Endothelial cell of umbilical vein (primary cell): ENCODE measurements at regions not wholly inside any gene's neighbourhood (a gene's known extent, or its start where the extent isn't known, plus 50 kb on each side); places are given as distances from the start of the nearest gene placed in this dataset.

Source experiments
- BruUV-seq: library from RNA; stranded (reverse); fragments of 400-500 nt; replicated peaks from 2 replicates; lab custom pipeline; 2021; lab: Mats Ljungman, UMichigan
- CTCF ChIA-PET: fragments of 300-600, 350-600 bp; sonication (Branson Sonifier 250); formaldehyde crosslinking; loops from one replicate; lab custom pipeline; 2021; ENCODE audit warnings: antibody characterized with exemption, inconsistent platforms; lab: Charles Lee
- POLR2A ChIA-PET: fragments of 300-600, 350-600 bp; sonication (Branson Sonifier 250); formaldehyde crosslinking; loops from one replicate; lab custom pipeline; 2021; ENCODE audit warnings: antibody characterized with exemption, inconsistent platforms; lab: Charles Lee
- DNase-seq: peaks from one replicate; pipeline ENCODE4 v3.0.0-alpha.2; 2011; ENCODE audit warnings: low read depth, low spot score
- FAIRE-seq: peaks from 2 replicates; lab custom pipeline; 2011; peaks lifted over from hg19 to GRCh38; lab: Jason Lieb, UNC
- H2AFZ ChIP-seq: 2 replicates; pipeline ENCODE4 v1.6.0; 2012; ENCODE audit warnings: low read depth, low read length, control low read depth, inconsistent platforms
- H3K27ac ChIP-seq: 2 replicates; pipeline ENCODE4 v1.5.1; 2011; ENCODE audit warnings: low read depth, mild to moderate bottlenecking, control low read depth, low read length, moderate library complexity; ENCODE audit not compliant: insufficient read depth
- H3K27me3 ChIP-seq, 2 experiments: 2 replicates each; pipeline versions ENCODE4 v1.6.0 to v1.6.1; 2011; ENCODE audit warnings: low read length in 2 of 2, mixed read lengths in 1 of 2; ENCODE audit not compliant: control insufficient read depth in 2 of 2, insufficient read depth in 2 of 2
- H3K36me3 ChIP-seq, 2 experiments: 2 replicates in 1 of 2; 3 replicates in 1 of 2; pipeline ENCODE4 v1.5.1; 2011; ENCODE audit warnings: low read length in 2 of 2, mild to moderate bottlenecking in 1 of 2, moderate library complexity in 1 of 2; ENCODE audit not compliant: control insufficient read depth in 2 of 2, insufficient read depth in 2 of 2; ENCODE audit errors: extremely low read depth in 1 of 2
- H3K4me1 ChIP-seq: 3 replicates; pipeline ENCODE4 v1.5.1; 2011; ENCODE audit warnings: mild to moderate bottlenecking, low read length; ENCODE audit not compliant: control insufficient read depth, insufficient read depth; ENCODE audit errors: extremely low read depth
- H3K4me2 ChIP-seq: 2 replicates; pipeline ENCODE4 v1.6.1; 2011; ENCODE audit warnings: low read length, control low read depth, mixed read lengths; ENCODE audit not compliant: insufficient read depth
- H3K4me3 ChIP-seq, 3 experiments: fragments of 200-600 bp in 1 of 3; sonication (generic), shearing (Covaris generic) in 1 of 3; replicated peaks in 1 of 3; 2 replicates each; pipeline ENCODE4 v1.5.1; 2011 to 2016; ENCODE audit warnings: control low read depth in 3 of 3, low read length in 3 of 3, mild to moderate bottlenecking in 2 of 3, inconsistent platforms in 1 of 3, low read depth in 1 of 3, moderate library complexity in 1 of 3; ENCODE audit not compliant: insufficient read depth in 1 of 3
- H3K79me2 ChIP-seq: 2 replicates; pipeline ENCODE4 v1.6.0; 2012; ENCODE audit warnings: low read length, inconsistent platforms; ENCODE audit not compliant: control insufficient read depth, insufficient read depth
- H3K9ac ChIP-seq: replicated peaks from 2 replicates; pipeline ENCODE3; 2011; ENCODE audit warnings: low read length, control low read depth; ENCODE audit not compliant: insufficient read depth; ENCODE audit errors: extremely low read depth
- H3K9me1 ChIP-seq: replicated peaks from 3 replicates; pipeline ENCODE4 v1.6.0; 2011; ENCODE audit warnings: mild to moderate bottlenecking, low read length; ENCODE audit not compliant: control insufficient read depth, insufficient read depth; ENCODE audit errors: extremely low read depth
- H3K9me3 ChIP-seq: replicated peaks from 2 replicates; pipeline ENCODE4 v1.5.1; 2012; ENCODE audit warnings: low read length, inconsistent platforms; ENCODE audit not compliant: control insufficient read depth, insufficient read depth
- H4K20me1 ChIP-seq: replicated peaks from 2 replicates; pipeline ENCODE3; 2011; ENCODE audit warnings: mild to moderate bottlenecking, low read length; ENCODE audit not compliant: control insufficient read depth, insufficient read depth; ENCODE audit errors: extremely low read depth
- CTCF ChIP-seq, 2 donors: IDR thresholded peaks; 1 replicate in 1 of 2; 2 replicates in 1 of 2; pipeline ENCODE4 v1.5.1; 2011; ENCODE audit warnings: low read length in 2 of 2, mild to moderate bottlenecking in 2 of 2, moderate library complexity in 2 of 2, control low read depth in 1 of 2, inconsistent platforms in 1 of 2, low read depth in 1 of 2; ENCODE audit not compliant: insufficient read depth in 1 of 2; ENCODE audit errors: extremely low read depth in 1 of 2
- EZH2 ChIP-seq: IDR thresholded peaks from 2 replicates; pipeline ENCODE4 v1.6.1; 2012; ENCODE audit warnings: borderline replicate concordance, low read depth, mild to moderate bottlenecking, moderate library complexity, low read length, inconsistent platforms; ENCODE audit not compliant: severe bottlenecking
- FOS ChIP-seq: IDR thresholded peaks from 2 replicates; pipeline ENCODE4 v1.6.1; 2011; ENCODE audit warnings: mild to moderate bottlenecking, low read length, moderate library complexity, borderline replicate concordance; ENCODE audit not compliant: insufficient read depth
- GATA2 ChIP-seq: IDR thresholded peaks from 2 replicates; pipeline ENCODE4 v1.7.0; 2011; ENCODE audit warnings: low read depth, mild to moderate bottlenecking, moderate library complexity, mixed read lengths, low read length; ENCODE audit not compliant: insufficient read length, insufficient read depth
- JUN ChIP-seq: IDR thresholded peaks from 2 replicates; pipeline ENCODE4 v1.6.1; 2011; ENCODE audit warnings: borderline replicate concordance, low read depth; ENCODE audit not compliant: insufficient read length, insufficient read depth
- MAX ChIP-seq: IDR thresholded peaks from 2 replicates; pipeline ENCODE4 v1.6.1; 2011; ENCODE audit not compliant: insufficient read depth, insufficient read length
- MYC ChIP-seq: IDR thresholded peaks from one replicate; pipeline ENCODE4 v1.6.1; 2011; ENCODE audit warnings: mild to moderate bottlenecking, low read depth, low read length
- POLR2A ChIP-seq: IDR thresholded peaks from 2 replicates; pipeline ENCODE4 v1.6.1; 2012; ENCODE audit warnings: low read depth, mild to moderate bottlenecking, control low read depth, low read length
- POLR2AphosphoS5 ChIP-seq: IDR thresholded peaks from 2 replicates; pipeline ENCODE4 v1.6.1; 2012; ENCODE audit warnings: low read depth, mild to moderate bottlenecking, control low read depth, low read length, moderate library complexity; ENCODE audit not compliant: insufficient read depth
- dilution Hi-C: fragments of 300-500 bp; cut with MboI; formaldehyde crosslinking; loops from one replicate; pipeline ENCODE4 v1.15.0; 2019; ENCODE audit warnings: low sequenced_read_pairs; ENCODE audit not compliant: extremely low pct_ligation_motif_present
- intact Hi-C: fragments of 100-400 bp; cut with micrococcal nuclease; formaldehyde crosslinking; loops from one replicate; pipeline ENCODE4 v1.10.0; 2022

- BruUV-seq, result no TSS peak
- Histone ChIP-seq H3K36me3 (no peaks in the 10 kb centered on the region), H4K20me1 (no peaks in the 10 kb centered on the region), H3K4me2 (no peak overlapping the region), H3K79me2 (no peaks in the 10 kb centered on the region), H2AFZ (no peak overlapping the region), H3K4me3 (no peak overlapping the region), H3K9me3 (no peaks in the 10 kb centered on the region), H3K27me3 (peaks cover 0 to 6% of the 10 kb centered on the region in 2 experiments), H3K4me1 (no peaks in the 10 kb centered on the region), H3K9ac (no peak overlapping the region), H3K9me1 (no peaks in the 10 kb centered on the region), H3K27ac (no peak overlapping the region)
- ChIA-PET POLR2A (no interaction called here), CTCF (no interaction called here)
- no peak for FAIRE-seq
- DNase-seq, result no peak
- no peak for TF ChIP-seq EZH2
- TF ChIP-seq JUN, result no peak
- no peak for TF ChIP-seq GATA2
- TF ChIP-seq MYC, result no peak
- no peak for TF ChIP-seq MAX
- TF ChIP-seq POLR2A, result no peak
- TF ChIP-seq CTCF (IDR thresholded peaks at IDR 0.05; ENCODE audit: extremely low read depth in 1 of 2, insufficient read depth in 1 of 2, low read depth in 1 of 2, low read length in 2 of 2), result no peak
- no peak for TF ChIP-seq POLR2AphosphoS5
- no peak for TF ChIP-seq FOS
- intact Hi-C loops (no loop called here), dilution Hi-C loops (no loop called here)
These were observed 91.5 kb downstream of the UTP18 start for GRCh38 chr17:51351890-51352289.
